Endothelial cell of umbilical vein (primary cell): ENCODE measurements at regions not wholly inside any gene's neighbourhood (a gene's known extent, or its start where the extent isn't known, plus 50 kb on each side); places are given as distances from the start of the nearest gene placed in this dataset.

Source experiments
- EZH2 ChIP-seq: IDR thresholded peaks from 2 replicates; pipeline ENCODE4 v1.6.1; 2012; ENCODE audit warnings: borderline replicate concordance, low read depth, mild to moderate bottlenecking, moderate library complexity, low read length, inconsistent platforms; ENCODE audit not compliant: severe bottlenecking
- GATA2 ChIP-seq: IDR thresholded peaks from 2 replicates; pipeline ENCODE4 v1.7.0; 2011; ENCODE audit warnings: low read depth, mild to moderate bottlenecking, moderate library complexity, mixed read lengths, low read length; ENCODE audit not compliant: insufficient read length, insufficient read depth
- MYC ChIP-seq: IDR thresholded peaks from one replicate; pipeline ENCODE4 v1.6.1; 2011; ENCODE audit warnings: mild to moderate bottlenecking, low read depth, low read length
- POLR2A ChIP-seq: IDR thresholded peaks from 2 replicates; pipeline ENCODE4 v1.6.1; 2012; ENCODE audit warnings: low read depth, mild to moderate bottlenecking, control low read depth, low read length
- POLR2AphosphoS5 ChIP-seq: IDR thresholded peaks from 2 replicates; pipeline ENCODE4 v1.6.1; 2012; ENCODE audit warnings: low read depth, mild to moderate bottlenecking, control low read depth, low read length, moderate library complexity; ENCODE audit not compliant: insufficient read depth
- TF ChIP-seq, protein P1 (sequence below): IDR thresholded peaks from 2 replicates; pipeline ENCODE4 v1.6.1; 2011; ENCODE audit not compliant: insufficient read depth, insufficient read length
- TF ChIP-seq, protein P2 (sequence below), 2 donors: IDR thresholded peaks; 1 replicate in 1 of 2; 2 replicates in 1 of 2; pipeline ENCODE4 v1.5.1; 2011; ENCODE audit warnings: low read length in 2 of 2, mild to moderate bottlenecking in 2 of 2, moderate library complexity in 2 of 2, control low read depth in 1 of 2, inconsistent platforms in 1 of 2, low read depth in 1 of 2; ENCODE audit not compliant: insufficient read depth in 1 of 2; ENCODE audit errors: extremely low read depth in 1 of 2

DNA sequence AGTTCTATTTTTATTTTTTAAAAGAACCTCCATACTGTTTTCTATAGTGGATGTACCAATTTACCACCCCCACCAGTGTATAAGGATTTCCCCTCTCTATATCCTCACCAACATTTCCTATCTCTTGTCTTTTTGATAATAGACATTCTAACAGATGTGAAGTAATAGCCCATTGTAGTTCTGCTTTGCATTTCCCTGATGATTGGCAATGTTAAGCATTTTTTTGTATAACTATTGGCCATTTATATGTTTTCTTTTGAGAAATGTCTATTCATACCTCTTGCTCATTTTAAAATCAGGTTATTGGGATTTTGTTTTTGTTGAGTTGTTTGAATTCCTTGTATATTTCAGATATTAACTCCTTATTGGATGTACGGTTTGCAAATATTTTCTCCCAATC, 251.1 kb upstream of the HTR2C start:
- TF ChIP-seq, protein P1, sequence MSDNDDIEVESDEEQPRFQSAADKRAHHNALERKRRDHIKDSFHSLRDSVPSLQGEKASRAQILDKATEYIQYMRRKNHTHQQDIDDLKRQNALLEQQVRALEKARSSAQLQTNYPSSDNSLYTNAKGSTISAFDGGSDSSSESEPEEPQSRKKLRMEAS = no peak
- TF ChIP-seq, protein P2, sequence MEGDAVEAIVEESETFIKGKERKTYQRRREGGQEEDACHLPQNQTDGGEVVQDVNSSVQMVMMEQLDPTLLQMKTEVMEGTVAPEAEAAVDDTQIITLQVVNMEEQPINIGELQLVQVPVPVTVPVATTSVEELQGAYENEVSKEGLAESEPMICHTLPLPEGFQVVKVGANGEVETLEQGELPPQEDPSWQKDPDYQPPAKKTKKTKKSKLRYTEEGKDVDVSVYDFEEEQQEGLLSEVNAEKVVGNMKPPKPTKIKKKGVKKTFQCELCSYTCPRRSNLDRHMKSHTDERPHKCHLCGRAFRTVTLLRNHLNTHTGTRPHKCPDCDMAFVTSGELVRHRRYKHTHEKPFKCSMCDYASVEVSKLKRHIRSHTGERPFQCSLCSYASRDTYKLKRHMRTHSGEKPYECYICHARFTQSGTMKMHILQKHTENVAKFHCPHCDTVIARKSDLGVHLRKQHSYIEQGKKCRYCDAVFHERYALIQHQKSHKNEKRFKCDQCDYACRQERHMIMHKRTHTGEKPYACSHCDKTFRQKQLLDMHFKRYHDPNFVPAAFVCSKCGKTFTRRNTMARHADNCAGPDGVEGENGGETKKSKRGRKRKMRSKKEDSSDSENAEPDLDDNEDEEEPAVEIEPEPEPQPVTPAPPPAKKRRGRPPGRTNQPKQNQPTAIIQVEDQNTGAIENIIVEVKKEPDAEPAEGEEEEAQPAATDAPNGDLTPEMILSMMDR (IDR thresholded peaks at IDR 0.05; ENCODE audit: extremely low read depth in 1 of 2, insufficient read depth in 1 of 2, low read depth in 1 of 2, low read length in 2 of 2) = no peak
- TF ChIP-seq MYC (no peak), POLR2AphosphoS5 (no peak), EZH2 (no peak), GATA2 (no peak), POLR2A (no peak)
